NB4 (cell line): ENCODE measurements at regions not wholly inside any gene's neighbourhood (a gene's known extent, or its start where the extent isn't known, plus 50 kb on each side); places are given as distances from the start of the nearest gene placed in this dataset.

Experiments used
- DNase-seq: peaks from one replicate; pipeline ENCODE4 v3.0.0; 2010; ENCODE audit warnings: low read depth
- H3K4me3 ChIP-seq: one replicate; pipeline ENCODE4 v1.5.1; 2011; ENCODE audit warnings: mild to moderate bottlenecking, low read depth, low read length, moderate library complexity
- CTCF ChIP-seq: IDR thresholded peaks from one replicate; pipeline ENCODE4 v1.5.1; 2012; ENCODE audit warnings: low read depth, low read length
- MAX ChIP-seq: IDR thresholded peaks from 2 replicates; pipeline ENCODE4 v1.6.1; 2011; ENCODE audit warnings: low read depth, low read length
- MYC ChIP-seq: IDR thresholded peaks from 2 replicates; pipeline ENCODE4 v1.6.1; 2011; ENCODE audit warnings: low read depth, low read length
- POLR2A ChIP-seq: IDR thresholded peaks from 2 replicates; pipeline ENCODE4 v1.6.1; 2011; ENCODE audit warnings: mild to moderate bottlenecking; ENCODE audit not compliant: insufficient read length; ENCODE audit errors: extremely low read depth

- H3K4me3 ChIP-seq, result no peak overlapping the region
- TF ChIP-seq CTCF (no peak), MYC (no peak), POLR2A (no peak), MAX (no peak)
- DNase-seq, result no peak
These were observed 57.6 kb upstream of the CCDC28A start for GRCh38 chr6:138716013-138716412.

- DNase-seq, result no peak
- H3K4me3 ChIP-seq, result no peak overlapping the region
- TF ChIP-seq MYC (no peak), POLR2A (no peak), MAX (no peak)
These were observed 56.5 kb upstream of the CCDC28A start for GRCh38 chr6:138716971-138717665.

- TF ChIP-seq CTCF (no peak), MAX (no peak), MYC (no peak), POLR2A (no peak)
- DNase-seq, result no peak
- no peak overlapping the region for H3K4me3 ChIP-seq
These were observed 54.4 kb upstream of the CCDC28A start for GRCh38 chr6:138719011-138719635.

GRCh38 chr6:138719744-138720143, 53.8 kb upstream of the CCDC28A start:
- peak; percentile 28 for DNase-seq
- TF ChIP-seq MAX (no peak), MYC (no peak), CTCF (no peak), POLR2A (no peak)
- H3K4me3 ChIP-seq, result no peak overlapping the region

- TF ChIP-seq POLR2A, result no peak
- no peak for TF ChIP-seq MAX
- no peak for TF ChIP-seq CTCF
- no peak for TF ChIP-seq MYC
- no peak overlapping the region for H3K4me3 ChIP-seq
- DNase-seq, result peak; percentile 73
These were observed 50.9 kb upstream of the CCDC28A start for GRCh38 chr6:138722425-138723371.
